ENCODE measurements at regions not wholly inside any gene's neighbourhood (a gene's known extent, or its start where the extent isn't known, plus 50 kb on each side); places are given as distances from the start of the nearest gene placed in this dataset.

DNA sequence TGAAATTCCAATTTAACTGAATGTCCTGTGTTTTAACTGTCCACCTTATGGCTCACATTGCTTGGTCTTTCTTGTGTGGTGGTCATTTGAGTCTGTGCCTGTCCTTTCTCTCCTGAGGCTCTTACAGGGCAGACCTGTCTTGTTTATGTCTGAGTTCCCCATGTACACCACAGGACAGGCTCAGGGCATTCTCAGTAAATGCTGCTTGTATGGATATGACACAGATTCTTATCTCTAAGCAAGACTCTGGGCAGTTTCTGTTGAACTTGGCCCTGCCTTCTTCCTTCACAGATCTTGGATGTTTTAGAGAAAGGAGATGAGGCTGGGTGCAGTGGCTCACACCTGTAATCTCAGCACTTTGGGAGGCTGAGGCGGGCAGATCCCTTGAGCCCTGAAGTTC lies 159.1 kb upstream of the CSF3R start:
- DNase-seq, result no peak

- no peak for DNase-seq
Measured at GRCh38 chr1:36639461-36639860, 156.7 kb upstream of the CSF3R start.

DNA sequence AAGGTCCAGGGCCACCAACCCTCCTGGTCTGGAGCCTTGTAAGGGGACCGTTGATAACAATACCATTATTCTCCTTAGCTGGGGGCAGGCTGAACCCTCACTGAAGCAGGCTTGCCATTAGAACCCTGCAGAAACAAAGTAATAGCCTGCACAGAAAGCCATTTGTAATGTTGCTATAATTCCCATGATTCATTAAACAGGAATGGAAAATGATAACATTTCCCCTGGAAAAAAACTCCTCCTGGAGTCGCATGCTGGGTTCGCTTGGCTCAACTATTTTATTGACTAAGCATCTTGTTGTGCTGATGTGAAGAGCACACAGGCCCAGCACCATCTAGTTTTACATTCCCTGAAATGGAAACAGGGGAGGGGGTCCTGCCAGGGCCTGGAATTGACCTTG lies 155.6 kb upstream of the CSF3R start:
- DNase-seq, result no peak

DNA sequence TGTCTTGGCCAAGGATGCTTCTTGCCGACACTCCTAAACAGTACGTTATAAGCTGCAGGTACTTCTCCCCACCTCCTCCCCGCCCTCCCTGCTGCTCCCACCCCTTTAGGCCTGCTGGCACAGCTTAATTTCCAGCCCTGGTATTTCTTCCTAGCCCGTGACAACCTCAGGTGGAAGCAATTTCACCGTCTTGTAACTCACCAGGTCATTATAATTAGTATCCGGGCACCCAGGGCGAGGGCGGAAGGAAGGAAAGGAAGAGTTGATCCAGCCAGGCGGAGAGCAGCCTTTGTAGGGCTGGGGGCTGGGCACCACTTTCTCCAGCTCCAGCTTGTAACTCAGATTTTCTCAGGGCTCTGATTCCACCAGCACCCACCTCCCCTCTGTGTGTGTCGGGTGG lies 153.5 kb upstream of the CSF3R start:
- DNase-seq, result no peak

DNA sequence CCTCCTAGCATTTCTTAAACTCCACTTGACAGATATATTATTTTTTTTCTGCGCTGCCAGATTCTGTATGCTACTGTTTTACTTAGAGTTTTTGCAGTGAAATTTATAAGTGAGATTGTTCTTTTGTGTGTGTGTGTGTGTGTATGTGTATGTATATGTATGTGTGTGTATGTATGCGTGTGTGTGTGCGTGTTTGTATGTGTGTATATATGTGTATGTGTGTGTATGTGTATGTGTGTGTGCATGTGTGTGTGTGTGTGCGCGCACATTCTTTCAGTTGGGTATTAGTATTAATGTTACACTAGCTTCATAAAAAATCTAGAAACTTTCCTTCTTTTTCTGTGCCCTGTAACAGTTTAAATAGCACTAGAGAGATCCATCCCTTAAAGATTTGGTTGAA lies 152.6 kb upstream of the CSF3R start:
- no peak for DNase-seq

DNA sequence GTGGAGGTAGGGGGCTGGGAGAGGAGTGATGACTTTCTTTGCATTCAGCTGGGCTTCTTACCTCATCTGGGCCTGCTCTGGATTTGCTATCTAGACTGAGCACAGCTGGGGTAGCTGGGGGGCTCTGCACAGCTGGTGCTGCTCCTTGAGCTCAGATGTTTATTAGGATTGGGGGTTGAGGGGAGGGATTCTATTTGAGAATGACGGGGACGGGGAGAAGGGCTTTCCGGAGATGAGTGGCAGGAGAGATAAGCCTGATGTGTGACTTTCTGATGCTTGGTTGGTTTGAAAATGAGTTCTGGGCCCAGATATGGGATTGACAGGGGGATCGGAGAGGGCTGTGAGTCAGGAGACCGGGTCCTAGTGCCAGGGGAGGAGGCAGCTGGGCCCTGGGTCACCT lies 146.1 kb upstream of the CSF3R start:
- no peak for DNase-seq

DNA sequence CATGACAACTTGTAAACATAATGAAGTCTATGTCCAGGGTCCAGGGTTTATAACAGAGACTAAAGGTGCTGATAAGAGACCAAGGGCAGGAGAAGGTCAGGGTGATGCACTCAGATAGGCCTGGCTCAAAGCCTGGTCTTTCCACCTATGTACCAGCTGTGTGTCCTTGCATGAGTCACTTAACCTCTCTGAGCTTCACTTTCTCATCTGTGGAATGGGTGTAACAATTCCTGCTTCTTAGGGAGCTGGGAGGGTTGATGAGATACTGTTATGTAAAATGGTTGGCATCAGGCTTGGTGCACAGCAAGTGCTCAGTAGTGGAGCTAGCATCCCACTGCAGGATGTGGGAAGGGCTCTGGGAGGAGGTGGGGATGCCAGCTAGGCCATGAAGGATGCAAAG lies 143.7 kb upstream of the CSF3R start:
- DNase-seq, result no peak

DNA sequence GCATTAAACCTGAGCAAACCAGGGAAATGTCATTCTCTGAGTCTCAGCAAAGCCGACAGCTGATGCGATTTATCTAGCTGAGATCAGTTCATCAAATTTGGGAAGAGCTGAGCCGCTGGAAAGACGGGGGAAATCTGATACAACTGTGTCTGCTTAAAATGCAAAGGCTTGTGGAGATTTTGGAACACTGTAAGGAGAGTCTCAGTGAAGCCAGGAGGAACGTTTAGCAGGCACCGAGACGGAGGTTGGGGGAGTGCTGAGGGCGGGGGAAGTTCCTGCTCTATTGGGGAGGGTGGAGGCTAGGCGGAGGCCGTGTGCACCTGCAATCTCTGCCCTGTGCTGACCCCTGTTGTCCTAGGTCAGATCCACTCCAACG lies 143.2 kb upstream of the CSF3R start:
- DNase-seq, result no peak

DNA sequence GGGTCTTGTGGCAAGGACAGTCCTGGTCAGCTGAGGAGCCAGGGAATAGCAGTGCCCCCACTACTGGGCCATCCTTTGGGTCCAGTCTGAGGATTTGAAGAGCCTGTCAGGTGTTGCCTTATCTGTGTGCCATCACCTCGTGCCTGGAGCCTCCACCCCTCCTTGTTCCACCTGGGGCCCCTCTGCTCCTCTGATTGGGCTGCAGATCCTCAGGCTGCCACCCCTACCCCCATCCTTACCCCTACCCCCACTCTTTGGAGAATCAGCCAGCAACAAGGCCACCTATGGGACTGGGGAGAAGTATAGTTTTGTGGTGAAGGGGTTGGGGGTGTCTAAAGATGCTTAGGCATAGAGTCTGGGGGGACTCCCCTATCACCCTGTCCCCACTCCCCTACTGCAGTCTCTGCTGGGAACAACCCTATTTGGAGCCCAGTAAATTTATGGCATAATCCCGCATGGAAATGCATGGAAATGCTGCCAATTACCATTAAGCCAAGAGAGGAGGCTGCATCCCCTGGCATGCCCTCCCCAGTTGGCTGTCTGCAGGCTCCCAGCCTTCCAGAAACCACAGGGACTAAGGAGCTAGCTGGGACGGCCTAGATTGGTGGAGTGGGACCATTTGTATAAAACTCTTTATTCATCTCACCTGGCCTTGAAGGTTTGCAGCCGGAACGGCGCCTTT lies 142.7 kb upstream of the CSF3R start:
- no peak for DNase-seq

GRCh38 chr1:36624466-36624865 lies 141.8 kb upstream of the CSF3R start:
- DNase-seq, result no peak

GRCh38 chr1:36622741-36623648 lies 140.3 kb upstream of the CSF3R start:
- DNase-seq, result no peak

GRCh38 chr1:36621531-36621930 lies 138.8 kb upstream of the CSF3R start:
- no peak for DNase-seq

DNA sequence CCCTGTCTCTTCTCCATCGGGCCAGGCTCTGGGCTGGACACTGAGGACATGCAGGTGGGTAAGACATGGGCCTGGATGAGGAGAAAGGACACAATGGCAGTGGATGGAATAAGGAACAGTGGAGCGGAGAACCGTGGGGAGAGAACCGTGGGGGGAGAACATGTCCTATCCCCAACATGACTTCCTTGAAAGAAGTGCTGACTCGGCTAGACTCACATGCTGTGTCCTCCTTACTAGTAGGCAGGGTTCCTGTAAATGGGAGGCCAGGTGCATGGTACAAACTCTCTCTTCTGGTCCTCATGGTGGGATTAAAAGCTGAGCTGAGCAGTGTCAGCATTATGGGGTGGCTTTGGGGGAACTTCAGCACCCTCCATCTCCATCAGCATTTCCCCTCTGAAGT lies 137.4 kb upstream of the CSF3R start:
- DNase-seq, result no peak

DNA sequence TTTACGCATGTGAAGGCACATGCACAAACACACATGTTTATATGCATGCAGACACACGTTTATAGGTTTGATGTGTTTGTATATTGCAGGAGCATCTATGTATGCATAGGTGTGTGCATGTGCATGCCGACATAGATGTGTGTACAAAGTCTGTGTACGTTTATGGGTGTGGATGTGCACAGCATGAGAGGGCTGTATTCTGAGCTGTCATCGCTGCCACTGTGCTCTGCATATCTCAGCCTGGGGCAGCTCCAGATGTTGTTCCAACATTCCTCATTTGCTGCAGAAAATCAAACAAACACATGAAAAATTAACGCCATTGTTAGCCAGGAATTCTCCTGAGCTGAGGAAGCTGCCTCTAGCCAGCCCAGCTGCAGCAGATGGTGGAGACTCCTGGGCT lies 132.3 kb upstream of the CSF3R start:
- DNase-seq, result no peak

DNA sequence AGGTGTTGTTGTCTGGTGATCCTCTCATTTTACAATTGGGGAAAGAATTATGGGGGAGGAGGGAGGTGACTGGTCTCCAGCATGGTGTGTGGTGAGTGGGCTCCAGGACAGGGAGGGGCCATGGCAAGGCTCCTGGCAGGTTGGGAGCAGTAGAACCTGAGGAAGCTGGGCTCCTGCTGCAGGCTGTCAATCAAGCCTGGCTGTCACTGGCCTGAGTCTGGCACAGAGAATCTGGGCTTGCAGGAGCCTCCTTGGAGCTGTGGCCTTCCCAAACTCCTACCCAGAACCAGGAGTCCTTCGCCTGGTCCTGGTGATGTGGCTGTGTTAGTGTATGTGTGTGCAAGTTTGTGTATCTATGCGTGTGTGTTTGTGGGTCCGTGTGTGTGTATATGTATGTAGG lies 131.9 kb upstream of the CSF3R start:
- DNase-seq, result no peak

GRCh38 chr1:36613721-36614120 lies 131.0 kb upstream of the CSF3R start:
- no peak for DNase-seq

DNA sequence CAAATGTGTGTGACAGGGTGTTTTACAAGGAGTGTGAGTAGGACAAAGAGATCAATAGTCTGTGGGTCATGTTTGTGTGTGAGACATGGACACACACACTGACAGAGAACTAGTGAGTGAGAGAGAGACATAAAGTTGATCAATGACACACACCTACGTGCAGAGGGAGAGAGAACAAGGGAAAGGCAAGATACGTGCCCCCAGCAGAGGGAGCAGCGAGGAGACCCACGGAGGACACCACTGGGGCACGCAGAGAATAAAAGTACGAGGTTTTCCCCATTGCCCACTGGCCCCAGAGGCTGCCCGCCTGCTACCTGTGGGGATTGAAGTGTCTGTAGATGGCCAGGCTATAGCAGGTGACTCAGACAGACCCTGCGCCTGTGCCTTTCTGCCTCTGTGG lies 130.2 kb upstream of the CSF3R start:
- no peak for DNase-seq

DNA sequence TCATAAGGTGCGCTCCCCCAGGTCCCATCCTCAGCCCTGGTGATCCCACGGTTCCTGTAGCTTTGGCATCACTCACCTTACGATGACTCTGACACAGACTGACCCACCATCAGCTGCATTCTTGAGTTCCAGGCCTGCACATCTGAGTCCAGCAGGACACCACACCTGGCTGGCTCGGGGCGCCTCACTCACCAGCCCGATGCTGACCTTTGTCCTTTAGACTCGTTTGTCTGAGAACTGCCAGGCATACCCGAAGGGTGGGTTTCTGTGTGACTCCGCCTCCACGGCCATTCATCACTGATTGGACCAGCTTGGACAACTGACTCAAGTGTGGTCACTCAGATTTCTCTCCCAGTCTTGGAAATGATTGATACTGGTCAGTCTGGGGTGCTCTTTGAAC lies 129.4 kb upstream of the CSF3R start:
- DNase-seq, result no peak

DNA sequence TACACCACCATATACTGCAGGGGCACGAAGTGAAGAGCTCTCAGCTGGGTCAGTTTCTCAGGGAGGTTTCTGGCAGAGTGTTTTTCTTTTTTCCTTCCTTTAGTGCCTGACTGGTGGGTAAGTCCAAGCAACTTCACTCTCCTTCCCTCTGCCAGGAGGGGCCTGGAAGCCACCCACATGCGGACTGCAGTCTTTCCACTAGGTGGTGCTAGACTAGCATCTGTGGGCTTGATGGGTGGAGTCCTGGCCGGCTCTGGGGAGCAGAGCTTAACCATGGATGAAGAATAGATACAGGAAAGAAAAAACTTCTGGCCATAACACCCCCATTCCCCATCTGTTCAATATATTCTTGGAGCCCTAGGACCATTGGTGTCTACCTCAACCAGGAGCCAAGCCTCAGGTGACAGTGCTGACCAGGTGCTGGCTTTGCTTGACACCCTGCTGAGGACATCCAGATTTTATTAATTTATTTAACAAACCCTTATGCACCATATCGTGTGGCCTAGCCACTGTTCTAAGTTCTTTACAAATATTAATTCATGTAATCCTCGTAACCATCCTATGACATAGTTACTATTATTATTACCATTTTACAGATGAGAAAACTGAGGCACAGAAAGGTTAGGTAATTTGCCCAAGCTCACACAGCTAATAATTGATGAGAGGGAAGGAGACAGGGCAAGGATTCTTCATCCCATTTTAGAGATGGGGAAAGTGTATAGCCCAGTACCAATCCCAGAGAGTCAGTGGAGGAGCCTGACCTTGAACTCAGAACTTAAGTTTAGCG lies 126.7 kb upstream of the CSF3R start:
- DNase-seq, result peak; percentile 5 to 11

- no peak for DNase-seq
Measured at GRCh38 chr1:36608272-36608671, 125.6 kb upstream of the CSF3R start.

DNA sequence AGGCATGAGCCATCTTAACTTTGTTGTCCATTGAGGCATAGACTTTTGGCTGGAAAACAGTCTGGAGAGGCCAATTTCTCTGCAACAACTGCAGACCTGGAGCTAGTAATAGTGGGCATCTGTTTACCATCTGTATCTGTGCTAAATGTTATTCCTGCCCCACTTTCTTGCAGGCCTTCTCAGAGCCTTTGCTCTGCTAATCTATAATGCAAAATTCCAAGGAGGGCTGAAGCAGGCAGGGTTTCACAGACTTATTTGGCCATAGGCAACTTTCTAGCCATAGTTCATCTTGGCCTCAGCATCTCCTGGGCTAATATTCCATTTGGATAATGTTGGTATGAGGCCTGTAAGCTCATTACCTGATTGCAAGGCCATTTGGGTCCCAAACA lies 124.5 kb upstream of the CSF3R start:
- no peak for DNase-seq

DNA sequence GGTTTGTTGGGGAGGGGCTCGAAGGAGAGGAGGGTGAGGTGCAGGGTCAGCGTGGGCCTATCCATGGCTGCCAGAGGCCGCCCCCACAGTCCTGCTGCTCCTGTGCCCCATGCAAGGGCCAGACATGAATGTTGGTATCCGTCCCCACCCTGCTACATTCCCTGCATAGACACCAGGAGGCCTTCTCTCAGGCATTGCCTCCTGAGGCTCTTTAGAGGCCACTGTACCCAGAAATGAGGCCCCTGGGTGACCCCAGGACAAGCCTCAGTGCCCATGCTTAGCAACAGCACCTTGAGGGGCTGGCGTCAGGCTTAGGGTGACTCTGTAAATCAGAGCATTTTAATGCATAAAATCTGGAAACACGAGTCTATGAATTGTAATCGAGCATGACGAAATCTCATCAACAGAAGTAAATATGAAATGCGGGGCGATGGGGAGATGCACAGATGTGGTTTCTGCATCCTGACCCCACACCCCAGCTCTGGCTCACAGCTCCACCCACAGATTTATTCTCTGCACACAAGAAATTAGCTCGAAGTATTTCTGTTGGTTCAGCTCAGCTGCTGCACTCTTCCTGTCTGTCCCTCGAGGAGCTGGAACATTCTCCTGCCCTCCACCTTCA lies 124.0 kb upstream of the CSF3R start:
- DNase-seq, result no peak

DNA sequence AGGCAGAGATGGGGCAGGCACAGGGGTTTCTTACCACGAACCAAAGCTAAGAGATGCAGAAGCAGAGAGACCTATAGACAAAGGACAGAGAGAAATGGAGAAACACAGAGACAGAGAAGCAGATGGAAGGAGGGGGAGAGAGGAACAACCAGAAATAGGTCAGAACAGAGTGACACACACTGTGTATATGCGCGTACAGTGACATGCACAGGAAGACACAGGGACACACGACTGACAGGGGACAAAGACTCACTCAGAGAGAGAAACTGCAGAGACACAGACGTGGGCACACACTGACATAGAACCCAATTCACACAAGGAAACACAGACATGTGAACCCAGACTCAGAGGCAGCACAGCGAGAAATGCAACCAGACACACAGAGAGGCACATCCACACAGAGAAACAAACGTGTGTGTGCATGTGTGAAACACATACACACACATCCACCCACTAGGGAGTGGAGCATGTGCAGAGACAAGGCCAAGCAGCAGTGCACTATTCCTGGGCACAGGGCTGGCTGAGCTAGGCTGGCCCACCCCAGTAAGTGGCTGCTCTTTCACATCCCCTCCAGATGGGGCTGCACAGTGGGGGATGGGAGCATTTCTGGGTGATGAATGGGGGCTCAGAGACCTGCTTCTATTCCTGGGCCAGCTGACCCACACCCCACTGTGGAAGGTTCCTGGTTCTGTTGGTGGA lies 123.4 kb upstream of the CSF3R start:
- DNase-seq, result no peak

Data from activated CD4-positive, alpha-beta T cell treated with anti-CD3 and anti-CD28 coated beads, Interleukin-2, amount 50 U/mL, for 4 hours (primary cell).